H1 (cell line): ENCODE measurements at regions not wholly inside any gene's neighbourhood (a gene's known extent, or its start where the extent isn't known, plus 50 kb on each side); places are given as distances from the start of the nearest gene placed in this dataset.

ENCODE experiments used
- CTCF ChIA-PET: fragments of 300-600 bp; sonication (Branson Sonifier 250); formaldehyde crosslinking; loops from one replicate; lab custom pipeline; 2021; ENCODE audit not compliant: partially characterized antibody; lab: Charles Lee
- POLR2A ChIA-PET: fragments of 300-600 bp; sonication (Branson Sonifier 250); formaldehyde crosslinking; loops from one replicate; lab custom pipeline; 2021; ENCODE audit warnings: inconsistent platforms; ENCODE audit not compliant: partially characterized antibody; lab: Charles Lee
- DNase-seq, 2 experiments: peaks; one replicate each; pipeline versions ENCODE4 v3.0.0 to v3.0.0-alpha.2; 2010 to 2022; ENCODE audit warnings: low spot score in 2 of 2, low read depth in 1 of 2, mixed read lengths in 1 of 2
- FAIRE-seq: peaks from 2 replicates; lab custom pipeline; 2011; peaks lifted over from hg19 to GRCh38; lab: Jason Lieb, UNC
- H2AFZ ChIP-seq: 2 replicates; pipeline ENCODE4 v1.8.1; 2012; ENCODE audit warnings: low read length, inconsistent platforms
- H2AK5ac ChIP-seq: 2 replicates; pipeline ENCODE4 v1.6.1; 2013; ENCODE audit warnings: low read depth, low read length
- H2BK120ac ChIP-seq: replicated peaks from 2 replicates; pipeline ENCODE3; 2013; ENCODE audit warnings: low read depth, low read length, inconsistent platforms
- H2BK12ac ChIP-seq: 2 replicates; pipeline ENCODE4 v1.6.1; 2013; ENCODE audit warnings: low read depth, low read length
- H2BK15ac ChIP-seq: 2 replicates; pipeline ENCODE4 v1.6.1; 2013; ENCODE audit warnings: low read length
- H2BK20ac ChIP-seq: 2 replicates; pipeline ENCODE4 v1.6.1; 2013; ENCODE audit warnings: low read length
- H2BK5ac ChIP-seq: 2 replicates; pipeline ENCODE4 v1.6.1; 2013; ENCODE audit warnings: low read depth, low read length
- H3K14ac ChIP-seq: 2 replicates; pipeline ENCODE4 v1.6.1; 2013; ENCODE audit warnings: inconsistent platforms; ENCODE audit not compliant: insufficient read length
- H3K18ac ChIP-seq: 2 replicates; pipeline ENCODE4 v1.6.1; 2013; ENCODE audit warnings: low read length; ENCODE audit errors: extremely low read depth
- H3K23ac ChIP-seq: 2 replicates; pipeline ENCODE4 v1.6.1; 2013; ENCODE audit warnings: inconsistent platforms; ENCODE audit not compliant: insufficient read length
- H3K23me2 ChIP-seq: 2 replicates; pipeline ENCODE4 v1.6.1; 2013; ENCODE audit warnings: low read depth, low read length
- H3K27ac ChIP-seq: 2 replicates; pipeline ENCODE4 v1.6.1; 2011; ENCODE audit warnings: low read depth, low read length, inconsistent platforms
- H3K27me3 ChIP-seq, 4 experiments: replicated peaks in 1 of 4; 1 replicate in 1 of 4; 2 replicates in 3 of 4; pipeline versions ENCODE4 v1.6.1 to v1.8.1; 2011 to 2013; ENCODE audit warnings: low read length in 3 of 4, mild to moderate bottlenecking in 3 of 4, inconsistent platforms in 2 of 4, mixed read lengths in 2 of 4, moderate library complexity in 1 of 4; ENCODE audit not compliant: control insufficient read depth in 3 of 4, insufficient read depth in 3 of 4; ENCODE audit errors: extremely low read depth in 1 of 4
- H3K36me3 ChIP-seq, 4 experiments: 2 replicates each; pipeline versions ENCODE4 v1.6.1 to v1.8.1; 2011 to 2013; ENCODE audit warnings: mild to moderate bottlenecking in 4 of 4, low read length in 3 of 4, moderate library complexity in 2 of 4, control low read depth in 1 of 4, inconsistent platforms in 1 of 4; ENCODE audit not compliant: insufficient read depth in 4 of 4, control insufficient read depth in 2 of 4
- H3K4ac ChIP-seq: replicated peaks from 2 replicates; pipeline ENCODE3; 2013; ENCODE audit warnings: low read length, low read depth, mixed read lengths, inconsistent platforms; ENCODE audit not compliant: insufficient read length
- H3K4me1 ChIP-seq, 4 experiments: replicated peaks in 1 of 4; 1 replicate in 1 of 4; 2 replicates in 3 of 4; pipeline versions ENCODE4 v1.6.1 to v1.8.1; 2011 to 2013; ENCODE audit warnings: low read length in 3 of 4, inconsistent platforms in 2 of 4, mixed read lengths in 1 of 4; ENCODE audit not compliant: insufficient read depth in 4 of 4, control insufficient read depth in 3 of 4
- H3K4me2 ChIP-seq, 2 experiments: 2 replicates each; pipeline versions ENCODE4 v1.6.1 to v1.8.1; 2011 to 2013; ENCODE audit warnings: low read depth in 2 of 2, low read length in 2 of 2, control low read depth in 1 of 2, inconsistent platforms in 1 of 2, mild to moderate bottlenecking in 1 of 2; ENCODE audit not compliant: insufficient read depth in 1 of 2
- H3K4me3 ChIP-seq, 4 experiments: fragments of 200-600, 300-600 bp in 1 of 4; sonication (generic), shearing (Covaris generic), sonication (Bioruptor Twin) in 1 of 4; 2 replicates each; pipeline versions ENCODE4 v1.5.1 to v1.8.1; 2011 to 2016; ENCODE audit warnings: low read length in 4 of 4, low read depth in 3 of 4, control low read depth in 2 of 4, inconsistent platforms in 2 of 4, mild to moderate bottlenecking in 2 of 4, mixed read lengths in 1 of 4, moderate library complexity in 1 of 4; ENCODE audit not compliant: insufficient read depth in 2 of 4; ENCODE audit errors: extremely low read depth in 1 of 4
- H3K56ac ChIP-seq: replicated peaks from 2 replicates; pipeline ENCODE3; 2013; ENCODE audit warnings: low read depth, mild to moderate bottlenecking, mixed read lengths, low read length, inconsistent platforms; ENCODE audit not compliant: insufficient read length
- H3K79me1 ChIP-seq: 2 replicates; pipeline ENCODE4 v1.6.1; 2013; ENCODE audit warnings: low read depth, low read length, control low read depth
- H3K79me2 ChIP-seq, 2 experiments: 2 replicates each; pipeline versions ENCODE4 v1.6.1 to v1.8.1; 2012 to 2013; ENCODE audit warnings: low read length in 2 of 2, mild to moderate bottlenecking in 2 of 2, inconsistent platforms in 1 of 2; ENCODE audit not compliant: insufficient read depth in 2 of 2, control insufficient read depth in 1 of 2
- H3K9ac ChIP-seq, 4 experiments: replicated peaks in 1 of 4; 1 replicate in 1 of 4; 2 replicates in 3 of 4; pipeline versions ENCODE4 v1.6.1 to v1.8.1; 2011 to 2013; ENCODE audit warnings: low read depth in 3 of 4, low read length in 3 of 4, control low read depth in 2 of 4, mild to moderate bottlenecking in 2 of 4, moderate library complexity in 2 of 4, inconsistent platforms in 1 of 4; ENCODE audit errors: extremely low read depth in 1 of 4
- H3K9me3 ChIP-seq, 2 experiments: 2 replicates each; pipeline versions ENCODE4 v1.6.1 to v1.8.1; 2012 to 2013; ENCODE audit warnings: mild to moderate bottlenecking in 2 of 2, moderate library complexity in 2 of 2, control low read depth in 1 of 2, inconsistent platforms in 1 of 2, low read depth in 1 of 2, low read length in 1 of 2, mixed read lengths in 1 of 2; ENCODE audit not compliant: insufficient read depth in 2 of 2
- H4K20me1 ChIP-seq, 2 experiments: replicated peaks in 1 of 2; 2 replicates each; pipeline versions ENCODE3 to v1.8.1; 2011 to 2013; ENCODE audit warnings: inconsistent platforms in 2 of 2, low read length in 2 of 2, mild to moderate bottlenecking in 1 of 2; ENCODE audit not compliant: insufficient read depth in 2 of 2, control insufficient read depth in 1 of 2
- H4K5ac ChIP-seq: 2 replicates; pipeline ENCODE4 v1.6.1; 2013; ENCODE audit warnings: low read length, low read depth, mixed read lengths, inconsistent platforms; ENCODE audit not compliant: insufficient read length
- H4K8ac ChIP-seq: 2 replicates; pipeline ENCODE4 v1.8.0; 2013; ENCODE audit warnings: mild to moderate bottlenecking, moderate library complexity, low read length, inconsistent platforms; ENCODE audit not compliant: insufficient read depth; ENCODE audit errors: extremely low read depth
- H4K91ac ChIP-seq: replicated peaks from 2 replicates; pipeline ENCODE3; 2013; ENCODE audit warnings: low read length, mixed read lengths, inconsistent platforms; ENCODE audit not compliant: insufficient read length
- JUND ChIP-seq: IDR thresholded peaks from 2 replicates; pipeline ENCODE4 v1.6.1; 2011; ENCODE audit warnings: mild to moderate bottlenecking, improper control_type of control experiment, low read length
- NANOG ChIP-seq: IDR thresholded peaks from 2 replicates; pipeline ENCODE4 v1.6.1; 2011; ENCODE audit warnings: low read length, low read depth, mild to moderate bottlenecking, inconsistent platforms; ENCODE audit not compliant: insufficient read depth, poor library complexity, severe bottlenecking
- SUZ12 ChIP-seq: fragments of 200-600 bp; sonication (generic); IDR thresholded peaks from 2 replicates; pipeline ENCODE4 v1.6.1; 2012; ENCODE audit warnings: mild to moderate bottlenecking, inconsistent platforms, low read length, moderate library complexity, mixed read lengths
- TAF7 ChIP-seq: optimal IDR thresholded peaks from 2 replicates; pipeline ENCODE3; 2011; ENCODE audit warnings: low read depth, mild to moderate bottlenecking, inconsistent platforms, low read length, moderate library complexity, borderline replicate concordance
- WGBS, 2 experiments: shearing (Covaris generic) in 1 of 2; methylation state at CpG; one replicate each; pipeline versions ENCODE4 v1.1.6 to v1.1.7; 2013 to 2015; ENCODE audit warnings: low lambda C conversion rate in 2 of 2, mixed read lengths in 2 of 2, inconsistent platforms in 1 of 2, low coverage in 1 of 2, missing lambda C conversion rate in 1 of 2; ENCODE audit not compliant: insufficient replicate concordance in 2 of 2, insufficient coverage in 1 of 2, insufficient read length in 1 of 2; ENCODE audit errors: extremely low coverage in 1 of 2, missing lambda C conversion rate in 1 of 2; 5-methylcytosine and 5-hydroxymethylcytosine counted together

DNA sequence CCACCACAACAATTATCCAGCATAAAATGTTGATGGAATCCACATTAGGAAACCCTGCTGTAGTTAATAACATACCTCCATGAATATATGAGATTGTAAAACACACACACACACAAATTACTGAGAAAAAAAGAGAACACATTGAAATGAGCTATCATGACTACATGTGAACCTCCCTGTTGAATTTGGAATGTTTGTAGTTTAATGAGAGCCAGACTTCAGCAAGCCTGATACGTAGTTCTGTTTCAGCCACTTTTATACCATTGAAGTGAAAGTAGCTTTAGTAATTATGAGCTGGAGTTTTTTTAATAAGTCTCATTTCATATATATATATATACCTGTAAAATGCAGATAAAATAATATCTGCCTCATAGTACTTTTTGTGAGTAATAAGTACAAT is 1146.4 kb downstream of the NAALADL2 start:
- Histone ChIP-seq H2BK12ac (no peak overlapping the region), H3K79me2 (no peaks in the 10 kb centered on the region), H4K20me1 (no peaks in the 10 kb centered on the region), H3K79me1 (no peaks in the 10 kb centered on the region), H2BK15ac (no peak overlapping the region), H3K27me3 (no peaks in the 10 kb centered on the region), H4K5ac (no peak overlapping the region), H3K27ac (no peak overlapping the region), H3K23ac (no peak overlapping the region), H3K9ac (no peak overlapping the region), H3K18ac (no peak overlapping the region), H3K14ac (no peak overlapping the region), H3K56ac (no peak overlapping the region), H3K36me3 (no peaks in the 10 kb centered on the region), H3K4me2 (no peak overlapping the region), H3K9me3 (no peaks in the 10 kb centered on the region), H2BK5ac (no peak overlapping the region), H3K4me1 (peaks cover 0 to 4% (median 0%) of the 10 kb centered on the region in 4 experiments; a peak in 1 of 7 replicates), H4K91ac (no peak overlapping the region), H2AK5ac (no peak overlapping the region), H2AFZ (no peak overlapping the region), H3K23me2 (no peaks in the 10 kb centered on the region), H2BK20ac (no peak overlapping the region), H2BK120ac (no peak overlapping the region), H3K4me3 (no peak overlapping the region), H4K8ac (no peak overlapping the region), H3K4ac (no peak overlapping the region)
- FAIRE-seq (no peak), DNase-seq (no peak)
- ChIA-PET CTCF (interaction anchor here (1.0 kb wide), 1 partner anchor 659 kb away, joined by 3 read pairs; no protein-coding TSS in a partner anchor), POLR2A (no interaction called here)
- WGBS, 2 experiments = 88% methylated on average over 1 of the region's 1 CpG; no CpG with 5 or more reads in 1 of the 2 experiments
- TF ChIP-seq NANOG (no peak), JUND (no peak), TAF7 (no peak), SUZ12 (no peak)
